A673 (cell line): ENCODE measurements at regions not wholly inside any gene's neighbourhood (a gene's known extent, or its start where the extent isn't known, plus 50 kb on each side); places are given as distances from the start of the nearest gene placed in this dataset.

ENCODE experiments used
- BruUV-seq: library from RNA; stranded (reverse); fragments of 400-500 nt; replicated peaks from 2 replicates; lab custom pipeline; 2021; lab: Mats Ljungman, UMichigan
- CTCF ChIA-PET: fragments of 300-600 bp; sonication (Branson Sonifier 250); formaldehyde crosslinking; loops from one replicate; lab custom pipeline; 2022; ENCODE audit warnings: antibody characterized with exemption; lab: Charles Lee
- POLR2A ChIA-PET: fragments of 300-600 bp; sonication (Branson Sonifier 250); formaldehyde crosslinking; loops from one replicate; lab custom pipeline; 2022; ENCODE audit warnings: antibody characterized with exemption; ENCODE audit not compliant: low non-redundant PET; lab: Charles Lee
- DNase-seq: peaks from one replicate; pipeline ENCODE4 v3.0.0-alpha.2; 2015; ENCODE audit warnings: low spot score
- H3K27ac ChIP-seq: fragments of 200-600 bp; sonication (generic); 2 replicates; pipeline ENCODE4 v1.5.1; 2016; ENCODE audit warnings: mixed run types, low read depth, mild to moderate bottlenecking, mixed read lengths, antibody characterized with exemption, low read length; ENCODE audit not compliant: poor library complexity, severe bottlenecking
- H3K27me3 ChIP-seq: fragments of 200-600 bp; sonication (generic); replicated peaks from 2 replicates; pipeline ENCODE4 v1.6.1; 2017; ENCODE audit warnings: mixed run types, low read depth, mild to moderate bottlenecking, mixed read lengths, antibody characterized with exemption, low read length; ENCODE audit not compliant: insufficient read depth, poor library complexity
- H3K36me3 ChIP-seq: fragments of 200-600 bp; sonication (generic); 2 replicates; pipeline ENCODE4 v1.6.1; 2016; ENCODE audit warnings: mixed run types, mild to moderate bottlenecking, mixed read lengths, antibody characterized with exemption, low read length; ENCODE audit not compliant: insufficient read depth, poor library complexity, severe bottlenecking
- H3K4me1 ChIP-seq: fragments of 200-600 bp; sonication (generic); 2 replicates; pipeline ENCODE4 v1.6.1; 2017; ENCODE audit warnings: mixed run types, mild to moderate bottlenecking, mixed read lengths, antibody characterized with exemption, low read length; ENCODE audit not compliant: insufficient read depth, poor library complexity, severe bottlenecking
- H3K4me3 ChIP-seq: fragments of 200-600 bp; sonication (generic); 2 replicates; pipeline ENCODE4 v1.5.1; 2016; ENCODE audit warnings: low read depth, mixed run types, mild to moderate bottlenecking, mixed read lengths, low read length; ENCODE audit not compliant: poor library complexity, severe bottlenecking
- H3K9me3 ChIP-seq: fragments of 200-600 bp; sonication (generic); 2 replicates; pipeline ENCODE4 v1.6.1; 2016; ENCODE audit warnings: mixed run types, low read depth, mild to moderate bottlenecking, mixed read lengths, antibody characterized with exemption, low read length; ENCODE audit not compliant: poor library complexity, severe bottlenecking
- CTCF ChIP-seq: fragments of 300-800, 200-600 bp; sonication (generic); conservative IDR thresholded peaks from 2 replicates; pipeline ENCODE4 v1.5.1; 2017; ENCODE audit warnings: low read depth, mild to moderate bottlenecking, antibody characterized with exemption, low read length, moderate library complexity, mixed read lengths
- EZH2 ChIP-seq: fragments of 200-600 bp; sonication (generic); IDR thresholded peaks from 2 replicates; pipeline ENCODE4 v1.6.1; 2017; ENCODE audit warnings: borderline replicate concordance, low read depth, mild to moderate bottlenecking, mixed read lengths, antibody characterized with exemption, low read length; ENCODE audit not compliant: poor library complexity, severe bottlenecking
- intact Hi-C: fragments of 100-400 bp; cut with micrococcal nuclease; formaldehyde crosslinking; loops from one replicate; pipeline ENCODE4 v1.10.0; 2022; ENCODE audit not compliant: unreplicated experiment

GRCh38 chr1:222196288-222196687, 351.6 kb downstream of the HHIPL2 start:
- TF ChIP-seq CTCF (no peak), EZH2 (no peak)
- Histone ChIP-seq H3K27me3 (no peaks in the 10 kb centered on the region), H3K9me3 (no peaks in the 10 kb centered on the region), H3K4me3 (no peak overlapping the region), H3K27ac (no peak overlapping the region), H3K36me3 (no peaks in the 10 kb centered on the region), H3K4me1 (no peaks in the 10 kb centered on the region)
- DNase-seq, result no peak
- intact Hi-C loops, result no loop called here
- ChIA-PET POLR2A (no interaction called here), CTCF (no interaction called here)
- no TSS peak for BruUV-seq

DNA sequence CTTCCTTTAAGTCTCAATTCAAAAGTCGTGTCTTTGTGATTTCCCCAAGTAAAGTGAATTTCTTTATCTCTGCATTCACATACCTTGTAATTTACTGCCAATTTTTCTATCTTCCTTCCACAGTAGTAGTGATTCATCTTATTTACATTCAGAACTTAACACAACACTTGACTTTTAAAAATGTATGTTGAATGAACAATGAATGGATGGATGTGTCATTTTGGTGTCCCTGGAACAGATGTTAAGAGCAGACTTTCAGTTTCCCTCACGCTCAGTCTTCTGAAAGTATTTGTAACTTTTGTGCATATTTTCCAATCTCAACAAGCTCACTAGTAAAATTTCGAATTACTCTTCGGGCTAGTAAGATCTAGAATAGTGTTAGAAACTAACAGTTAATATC, 352.0 kb downstream of the HHIPL2 start:
- intact Hi-C loops, result no loop called here
- no TSS peak for BruUV-seq
- DNase-seq, result no peak
- Histone ChIP-seq H3K27ac (no peak overlapping the region), H3K36me3 (no peaks in the 10 kb centered on the region), H3K9me3 (no peaks in the 10 kb centered on the region), H3K4me1 (no peaks in the 10 kb centered on the region), H3K4me3 (no peak overlapping the region), H3K27me3 (no peaks in the 10 kb centered on the region)
- ChIA-PET CTCF (no interaction called here), POLR2A (no interaction called here)
- no peak for TF ChIP-seq CTCF
- no peak for TF ChIP-seq EZH2

GRCh38 chr1:222189218-222189617, 358.7 kb downstream of the HHIPL2 start:
- POLR2A ChIA-PET, result no interaction called here
- BruUV-seq, result no TSS peak
- H3K9me3 ChIP-seq, result no peaks in the 10 kb centered on the region
- no peak overlapping the region for H3K4me3 ChIP-seq
- H3K27me3 ChIP-seq, result no peaks in the 10 kb centered on the region
- no peak overlapping the region for H3K27ac ChIP-seq
- CTCF ChIA-PET, result no interaction called here
- TF ChIP-seq EZH2 (no peak), CTCF (no peak)
- intact Hi-C loops, result no loop called here
- no peaks in the 10 kb centered on the region for H3K4me1 ChIP-seq
- no peak for DNase-seq
- H3K36me3 ChIP-seq, result no peaks in the 10 kb centered on the region
